Panc1 (cell line): ENCODE measurements at regions not wholly inside any gene's neighbourhood (a gene's known extent, or its start where the extent isn't known, plus 50 kb on each side); places are given as distances from the start of the nearest gene placed in this dataset.
"Not testable (repeated sequence)": the region's sequence is repeated elsewhere in the genome, so short reads cannot be mapped to it uniquely, and the experiment has no call there.

Source experiments
- CTCF ChIP-seq: fragments of 450-650 bp; IDR thresholded peaks from 2 replicates; pipeline ENCODE4 v1.5.1; 2017; ENCODE audit warnings: mild to moderate bottlenecking
- POLR2AphosphoS5 ChIP-seq: IDR thresholded peaks from 2 replicates; pipeline ENCODE4 v1.6.1; 2012; ENCODE audit warnings: mild to moderate bottlenecking, low read depth, low read length, moderate library complexity
- REST ChIP-seq, 2 experiments: IDR thresholded peaks; 2 replicates each; pipeline ENCODE4 v1.6.1; 2011 to 2012; ENCODE audit warnings: low read depth in 2 of 2, control low read depth in 1 of 2, low read length in 1 of 2, mild to moderate bottlenecking in 1 of 2, moderate library complexity in 1 of 2; ENCODE audit not compliant: insufficient read depth in 1 of 2
- SIN3A ChIP-seq: IDR thresholded peaks from 2 replicates; pipeline ENCODE4 v1.6.1; 2012; ENCODE audit warnings: low read depth, mild to moderate bottlenecking, low read length, moderate library complexity, borderline replicate concordance; ENCODE audit not compliant: insufficient read depth

GRCh38 chrX:119299812-119300211, 63.7 kb downstream of the PGRMC1 start:
- TF ChIP-seq CTCF; REST (IDR thresholded peaks at IDR 0.05; ENCODE audit: insufficient read depth in 1 of 2, low read depth in 2 of 2, low read length in 1 of 2); SIN3A; POLR2AphosphoS5: not testable (repeated sequence)
